ENCODE measurements at regions not wholly inside any gene's neighbourhood (a gene's known extent, or its start where the extent isn't known, plus 50 kb on each side); places are given as distances from the start of the nearest gene placed in this dataset.

DNA sequence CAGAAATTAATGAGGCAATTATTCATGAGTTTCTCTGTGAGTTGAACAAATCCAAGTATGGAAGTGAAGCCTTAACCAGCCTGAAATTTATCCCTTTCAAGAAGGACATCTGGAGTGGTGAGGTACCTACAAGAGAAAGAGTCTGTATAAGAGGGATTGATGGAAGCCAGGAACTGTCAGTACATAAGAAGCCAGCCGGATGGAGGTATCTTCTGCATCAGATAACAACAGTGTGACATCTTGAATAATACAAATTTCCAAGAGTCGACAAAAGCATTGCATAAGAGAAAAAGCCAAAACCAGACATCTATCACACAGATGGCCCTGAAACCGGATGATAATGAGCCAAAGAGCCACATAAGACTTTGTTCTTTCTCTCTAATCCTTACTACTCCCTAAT, 781.2 kb downstream of the FLRT2 start:
- TF ChIP-seq ZNF484 (CRISPR knock-in tag; IDR thresholded peaks at IDR 0.05; ENCODE audit: borderline replicate concordance, low read depth) (no peak), ZNF264 (CRISPR knock-in tag; IDR thresholded peaks at IDR 0.05) (no peak)
